MM.1S (cell line): ENCODE measurements at regions not wholly inside any gene's neighbourhood (a gene's known extent, or its start where the extent isn't known, plus 50 kb on each side); places are given as distances from the start of the nearest gene placed in this dataset.

Experiments
- EZH2 ChIP-seq: fragments of 300-600 bp; sonication (generic); optimal IDR thresholded peaks from 2 replicates; pipeline ENCODE3; 2017; ENCODE audit warnings: low read depth, mild to moderate bottlenecking, antibody characterized with exemption, low read length, mixed read lengths
- TF ChIP-seq, protein P1 (sequence below): fragments of 300-600 bp; sonication (generic); IDR thresholded peaks from 2 replicates; pipeline ENCODE4 v1.5.1; 2016; ENCODE audit warnings: antibody characterized with exemption, low read length, mixed read lengths

- TF ChIP-seq, protein P1, sequence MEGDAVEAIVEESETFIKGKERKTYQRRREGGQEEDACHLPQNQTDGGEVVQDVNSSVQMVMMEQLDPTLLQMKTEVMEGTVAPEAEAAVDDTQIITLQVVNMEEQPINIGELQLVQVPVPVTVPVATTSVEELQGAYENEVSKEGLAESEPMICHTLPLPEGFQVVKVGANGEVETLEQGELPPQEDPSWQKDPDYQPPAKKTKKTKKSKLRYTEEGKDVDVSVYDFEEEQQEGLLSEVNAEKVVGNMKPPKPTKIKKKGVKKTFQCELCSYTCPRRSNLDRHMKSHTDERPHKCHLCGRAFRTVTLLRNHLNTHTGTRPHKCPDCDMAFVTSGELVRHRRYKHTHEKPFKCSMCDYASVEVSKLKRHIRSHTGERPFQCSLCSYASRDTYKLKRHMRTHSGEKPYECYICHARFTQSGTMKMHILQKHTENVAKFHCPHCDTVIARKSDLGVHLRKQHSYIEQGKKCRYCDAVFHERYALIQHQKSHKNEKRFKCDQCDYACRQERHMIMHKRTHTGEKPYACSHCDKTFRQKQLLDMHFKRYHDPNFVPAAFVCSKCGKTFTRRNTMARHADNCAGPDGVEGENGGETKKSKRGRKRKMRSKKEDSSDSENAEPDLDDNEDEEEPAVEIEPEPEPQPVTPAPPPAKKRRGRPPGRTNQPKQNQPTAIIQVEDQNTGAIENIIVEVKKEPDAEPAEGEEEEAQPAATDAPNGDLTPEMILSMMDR, result no peak
- no peak for TF ChIP-seq EZH2
These were observed 70.1 kb upstream of the FAM204A start for GRCh38 chr10:118412132-118412760.
